ENCODE measurements at regions not wholly inside any gene's neighbourhood (a gene's known extent, or its start where the extent isn't known, plus 50 kb on each side); places are given as distances from the start of the nearest gene placed in this dataset.
A peak's percentile ranks its signal among the peaks of the same experiment; 100 is the strongest.

DNA sequence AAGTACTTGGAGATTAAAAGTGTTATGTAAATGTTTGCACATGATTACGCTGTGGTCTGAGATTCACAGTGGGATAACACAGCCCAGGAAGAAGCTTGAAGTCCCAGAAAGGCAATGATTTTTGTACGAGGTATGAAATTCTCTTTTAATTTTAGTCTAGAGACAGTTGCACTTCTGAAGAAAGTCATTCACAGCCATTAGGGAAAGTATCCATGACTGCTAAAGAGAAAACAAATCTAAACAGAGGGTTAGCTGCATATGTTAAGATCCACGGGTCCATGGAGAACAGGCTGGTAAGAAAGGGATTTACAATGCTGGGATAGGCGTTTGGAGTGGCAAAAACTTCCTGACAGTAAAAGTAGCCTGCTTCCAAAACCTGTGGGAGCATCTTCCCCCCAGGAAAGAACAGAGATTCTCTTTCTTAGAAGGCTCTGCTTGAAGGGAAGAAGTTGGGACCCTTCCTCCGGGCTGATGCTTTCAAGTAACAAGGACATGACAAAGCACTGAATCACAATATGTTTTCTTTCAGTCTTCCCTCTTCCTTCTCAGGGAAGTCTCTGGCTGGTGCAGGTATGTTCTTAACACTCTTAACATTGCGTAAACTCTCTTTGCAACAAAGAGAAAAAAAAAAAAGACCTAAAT, 220.8 kb upstream of the CELF2 start:
- no peak overlapping the region for H3K4me3 Mint-ChIP-seq (ENCODE audit: unreplicated experiment)
- no peaks in the 10 kb centered on the region for H3K36me3 Mint-ChIP-seq (ENCODE audit: insufficient read depth, unreplicated experiment)
- peaks cover 14% of the 10 kb centered on the region for H3K27me3 Mint-ChIP-seq (ENCODE audit: insufficient read depth, unreplicated experiment)
- H3K4me1 Mint-ChIP-seq (ENCODE audit: low read depth, unreplicated experiment): no peaks in the 10 kb centered on the region
- no peak overlapping the region for H3K4me3 ChIP-seq (ENCODE audit: low read depth, low read length)
- no peak for TF ChIP-seq CTCF (IDR thresholded peaks at IDR 0.05; ENCODE audit: insufficient read depth in 1 of 2, low read depth in 1 of 2, low read length in 1 of 2, severe bottlenecking in 1 of 2, unreplicated experiment in 1 of 2)
- intact Hi-C loops (cut with micrococcal nuclease; ENCODE audit: unreplicated experiment): no loop called here
- H3K27me3 ChIP-seq (replicated peaks; ENCODE audit: control insufficient read depth, insufficient read depth, low read length): no peaks in the 10 kb centered on the region
- ChIA-PET POLR2A (no interaction called here), CTCF (no interaction called here)
- BruUV-seq (replicated peaks): no TSS peak
- H3K4me1 ChIP-seq: peaks cover 4% of the 10 kb centered on the region; the same call in 1 of the 2 replicates
- no peaks in the 10 kb centered on the region for H3K9me3 Mint-ChIP-seq (ENCODE audit: unreplicated experiment)
- no peaks in the 10 kb centered on the region for H3K36me3 ChIP-seq (ENCODE audit: control insufficient read depth, insufficient read depth, low read length)
- no peak for DNase-seq
- no peaks in the 10 kb centered on the region for H3K9me3 ChIP-seq
- H3K27ac Mint-ChIP-seq (ENCODE audit: unreplicated experiment): no peak overlapping the region

GRCh38 chr10:10797513-10797912, 220.2 kb upstream of the CELF2 start:
- Histone ChIP-seq H3K4me1 (peaks cover 4% of the 10 kb centered on the region; the same call in 1 of the 2 replicates), H3K9me3 (no peaks in the 10 kb centered on the region), H3K4me3 (ENCODE audit: low read depth, low read length) (no peak overlapping the region), H3K27me3 (replicated peaks; ENCODE audit: control insufficient read depth, insufficient read depth, low read length) (no peaks in the 10 kb centered on the region), H3K36me3 (ENCODE audit: control insufficient read depth, insufficient read depth, low read length) (no peaks in the 10 kb centered on the region)
- BruUV-seq (replicated peaks): no TSS peak
- Mint-ChIP-seq H3K4me3 (ENCODE audit: unreplicated experiment) (no peak overlapping the region), H3K36me3 (ENCODE audit: insufficient read depth, unreplicated experiment) (no peaks in the 10 kb centered on the region), H3K9me3 (ENCODE audit: unreplicated experiment) (no peaks in the 10 kb centered on the region), H3K27ac (ENCODE audit: unreplicated experiment) (no peak overlapping the region), H3K4me1 (ENCODE audit: low read depth, unreplicated experiment) (no peaks in the 10 kb centered on the region), H3K27me3 (ENCODE audit: insufficient read depth, unreplicated experiment) (peaks cover 14% of the 10 kb centered on the region)
- no peak for TF ChIP-seq CTCF (IDR thresholded peaks at IDR 0.05; ENCODE audit: insufficient read depth in 1 of 2, low read depth in 1 of 2, low read length in 1 of 2, severe bottlenecking in 1 of 2, unreplicated experiment in 1 of 2)
- no peak for DNase-seq
- intact Hi-C loops (cut with micrococcal nuclease; ENCODE audit: unreplicated experiment): no loop called here
- CTCF ChIA-PET: no interaction called here
- POLR2A ChIA-PET: no interaction called here

- POLR2A ChIA-PET: no interaction called here
- no peak for DNase-seq
- Histone ChIP-seq H3K9me3 (no peaks in the 10 kb centered on the region), H3K4me3 (ENCODE audit: low read depth, low read length) (no peak overlapping the region), H3K27me3 (replicated peaks; ENCODE audit: control insufficient read depth, insufficient read depth, low read length) (no peaks in the 10 kb centered on the region), H3K4me1 (peaks cover 4% of the 10 kb centered on the region; the same call in 1 of the 2 replicates), H3K36me3 (ENCODE audit: control insufficient read depth, insufficient read depth, low read length) (no peaks in the 10 kb centered on the region)
- no peak for TF ChIP-seq CTCF (IDR thresholded peaks at IDR 0.05; ENCODE audit: insufficient read depth in 1 of 2, low read depth in 1 of 2, low read length in 1 of 2, severe bottlenecking in 1 of 2, unreplicated experiment in 1 of 2)
- no peak overlapping the region for H3K4me3 Mint-ChIP-seq (ENCODE audit: unreplicated experiment)
- no peaks in the 10 kb centered on the region for H3K9me3 Mint-ChIP-seq (ENCODE audit: unreplicated experiment)
- H3K36me3 Mint-ChIP-seq (ENCODE audit: insufficient read depth, unreplicated experiment): no peaks in the 10 kb centered on the region
- peaks cover 8% of the 10 kb centered on the region for H3K27me3 Mint-ChIP-seq (ENCODE audit: insufficient read depth, unreplicated experiment)
- CTCF ChIA-PET: no interaction called here
- intact Hi-C loops (cut with micrococcal nuclease; ENCODE audit: unreplicated experiment): no loop called here
- H3K4me1 Mint-ChIP-seq (ENCODE audit: low read depth, unreplicated experiment): no peaks in the 10 kb centered on the region
- H3K27ac Mint-ChIP-seq (ENCODE audit: unreplicated experiment): peak overlapping the region; percentile 3
- BruUV-seq (replicated peaks): no TSS peak
Observed at GRCh38 chr10:10798102-10798863, 219.4 kb upstream of the CELF2 start.
